ENCODE measurements at regions not wholly inside any gene's neighbourhood (a gene's known extent, or its start where the extent isn't known, plus 50 kb on each side); places are given as distances from the start of the nearest gene placed in this dataset.

GRCh38 chr10:60615541-60615940 lies 162.7 kb upstream of the CDK1 start:
- no peak for DNase-seq (ENCODE audit: low spot score)
- in situ Hi-C loops (cut with MboI; ENCODE audit: low sequenced_read_pairs, unreplicated experiment) = no loop called here

GRCh38 chr10:60614363-60614762 lies 163.9 kb upstream of the CDK1 start:
- DNase-seq (ENCODE audit: low spot score) = no peak
- no peak for TF ChIP-seq CTCF (IDR thresholded peaks at IDR 0.05; ENCODE audit: borderline replicate concordance, control extremely low read depth, extremely low read depth, insufficient read depth, missing control alignments)
- in situ Hi-C loops (cut with MboI; ENCODE audit: low sequenced_read_pairs, unreplicated experiment) = no loop called here

More at GRCh38 chr10:60615541-60615940, 162.7 kb upstream of the CDK1 start:
- TF ChIP-seq CTCF (IDR thresholded peaks at IDR 0.05; ENCODE audit: borderline replicate concordance, control extremely low read depth, extremely low read depth, insufficient read depth, missing control alignments) = no peak

- TF ChIP-seq CTCF (IDR thresholded peaks at IDR 0.05; ENCODE audit: borderline replicate concordance, control extremely low read depth, extremely low read depth, insufficient read depth, missing control alignments) = no peak
- in situ Hi-C loops (cut with MboI; ENCODE audit: low sequenced_read_pairs, unreplicated experiment) = no loop called here
- DNase-seq (ENCODE audit: low spot score) = no peak
Measured at GRCh38 chr10:60613434-60613833, 164.8 kb upstream of the CDK1 start.

GRCh38 chr10:60611291-60611747 lies 167.0 kb upstream of the CDK1 start:
- in situ Hi-C loops (cut with MboI; ENCODE audit: low sequenced_read_pairs, unreplicated experiment) = no loop called here
- no peak for TF ChIP-seq CTCF (IDR thresholded peaks at IDR 0.05; ENCODE audit: borderline replicate concordance, control extremely low read depth, extremely low read depth, insufficient read depth, missing control alignments)
- DNase-seq (ENCODE audit: low spot score) = no peak

GRCh38 chr10:60607372-60607771 lies 170.9 kb upstream of the CDK1 start:
- no peak for DNase-seq (ENCODE audit: low spot score)
- TF ChIP-seq CTCF (IDR thresholded peaks at IDR 0.05; ENCODE audit: borderline replicate concordance, control extremely low read depth, extremely low read depth, insufficient read depth, missing control alignments) = no peak
- in situ Hi-C loops (cut with MboI; ENCODE audit: low sequenced_read_pairs, unreplicated experiment) = no loop called here

GRCh38 chr10:60606343-60607080 lies 171.8 kb upstream of the CDK1 start:
- DNase-seq (ENCODE audit: low spot score) = no peak

More at GRCh38 chr10:60606343-60607080, 171.8 kb upstream of the CDK1 start:
- in situ Hi-C loops (cut with MboI; ENCODE audit: low sequenced_read_pairs, unreplicated experiment) = no loop called here
- no peak for TF ChIP-seq CTCF (IDR thresholded peaks at IDR 0.05; ENCODE audit: borderline replicate concordance, control extremely low read depth, extremely low read depth, insufficient read depth, missing control alignments)
